NB4 (cell line): ENCODE measurements at regions not wholly inside any gene's neighbourhood (a gene's known extent, or its start where the extent isn't known, plus 50 kb on each side); places are given as distances from the start of the nearest gene placed in this dataset.

Experiments used
- DNase-seq: peaks from one replicate; pipeline ENCODE4 v3.0.0; 2010; ENCODE audit warnings: low read depth
- H3K4me3 ChIP-seq: one replicate; pipeline ENCODE4 v1.5.1; 2011; ENCODE audit warnings: mild to moderate bottlenecking, low read depth, low read length, moderate library complexity
- MYC ChIP-seq: IDR thresholded peaks from 2 replicates; pipeline ENCODE4 v1.6.1; 2011; ENCODE audit warnings: low read depth, low read length
- POLR2A ChIP-seq: IDR thresholded peaks from 2 replicates; pipeline ENCODE4 v1.6.1; 2011; ENCODE audit warnings: mild to moderate bottlenecking; ENCODE audit not compliant: insufficient read length; ENCODE audit errors: extremely low read depth
- TF ChIP-seq, protein P1 (sequence below): IDR thresholded peaks from 2 replicates; pipeline ENCODE4 v1.6.1; 2011; ENCODE audit warnings: low read depth, low read length
- TF ChIP-seq, protein P2 (sequence below): IDR thresholded peaks from one replicate; pipeline ENCODE4 v1.5.1; 2012; ENCODE audit warnings: low read depth, low read length

DNA sequence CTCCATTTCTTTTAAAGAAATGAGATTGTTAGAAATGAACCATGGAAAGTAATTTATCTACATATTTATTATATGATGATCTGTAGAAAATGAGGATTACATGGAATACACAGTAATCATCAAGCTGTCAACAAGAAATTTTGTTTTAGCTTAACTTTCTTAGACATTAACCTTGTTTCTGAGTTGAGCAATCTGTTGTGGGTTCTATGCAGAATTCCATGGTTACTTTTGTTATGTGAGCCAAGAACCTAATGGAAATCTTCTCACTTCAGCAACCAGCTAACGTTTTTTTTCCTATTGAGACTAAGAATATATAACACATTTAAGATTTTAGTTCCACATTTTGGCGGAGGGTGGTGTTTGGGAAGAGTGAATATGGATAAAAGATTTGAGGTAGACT, 136.1 kb upstream of the SLC4A4 start:
- TF ChIP-seq MYC = no peak
- no peak for TF ChIP-seq POLR2A
- TF ChIP-seq, protein P1, sequence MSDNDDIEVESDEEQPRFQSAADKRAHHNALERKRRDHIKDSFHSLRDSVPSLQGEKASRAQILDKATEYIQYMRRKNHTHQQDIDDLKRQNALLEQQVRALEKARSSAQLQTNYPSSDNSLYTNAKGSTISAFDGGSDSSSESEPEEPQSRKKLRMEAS = no peak
- TF ChIP-seq, protein P2, sequence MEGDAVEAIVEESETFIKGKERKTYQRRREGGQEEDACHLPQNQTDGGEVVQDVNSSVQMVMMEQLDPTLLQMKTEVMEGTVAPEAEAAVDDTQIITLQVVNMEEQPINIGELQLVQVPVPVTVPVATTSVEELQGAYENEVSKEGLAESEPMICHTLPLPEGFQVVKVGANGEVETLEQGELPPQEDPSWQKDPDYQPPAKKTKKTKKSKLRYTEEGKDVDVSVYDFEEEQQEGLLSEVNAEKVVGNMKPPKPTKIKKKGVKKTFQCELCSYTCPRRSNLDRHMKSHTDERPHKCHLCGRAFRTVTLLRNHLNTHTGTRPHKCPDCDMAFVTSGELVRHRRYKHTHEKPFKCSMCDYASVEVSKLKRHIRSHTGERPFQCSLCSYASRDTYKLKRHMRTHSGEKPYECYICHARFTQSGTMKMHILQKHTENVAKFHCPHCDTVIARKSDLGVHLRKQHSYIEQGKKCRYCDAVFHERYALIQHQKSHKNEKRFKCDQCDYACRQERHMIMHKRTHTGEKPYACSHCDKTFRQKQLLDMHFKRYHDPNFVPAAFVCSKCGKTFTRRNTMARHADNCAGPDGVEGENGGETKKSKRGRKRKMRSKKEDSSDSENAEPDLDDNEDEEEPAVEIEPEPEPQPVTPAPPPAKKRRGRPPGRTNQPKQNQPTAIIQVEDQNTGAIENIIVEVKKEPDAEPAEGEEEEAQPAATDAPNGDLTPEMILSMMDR = no peak
- H3K4me3 ChIP-seq = no peak overlapping the region
- DNase-seq = no peak

DNA sequence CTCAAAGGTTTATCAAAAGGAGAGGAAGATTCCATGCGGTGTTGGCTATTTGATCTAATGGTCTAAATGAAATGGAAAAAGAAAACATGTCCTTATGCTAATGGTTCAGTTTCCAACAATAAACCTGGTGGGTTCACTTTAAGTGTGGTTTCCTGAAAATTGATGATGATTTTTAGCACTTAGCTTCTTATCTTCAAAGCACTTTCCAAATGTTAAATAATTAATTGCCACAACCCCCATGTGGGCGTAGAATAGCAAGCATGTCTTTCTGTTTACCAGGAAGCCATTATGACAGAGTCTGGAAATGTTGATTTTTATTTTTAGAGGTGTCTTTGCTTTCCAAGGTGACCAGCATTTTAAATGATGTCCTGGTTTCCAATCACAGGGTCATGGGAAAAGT, 134.8 kb upstream of the SLC4A4 start:
- no peak for DNase-seq
- TF ChIP-seq, protein P2 = no peak
- no peak overlapping the region for H3K4me3 ChIP-seq

DNA sequence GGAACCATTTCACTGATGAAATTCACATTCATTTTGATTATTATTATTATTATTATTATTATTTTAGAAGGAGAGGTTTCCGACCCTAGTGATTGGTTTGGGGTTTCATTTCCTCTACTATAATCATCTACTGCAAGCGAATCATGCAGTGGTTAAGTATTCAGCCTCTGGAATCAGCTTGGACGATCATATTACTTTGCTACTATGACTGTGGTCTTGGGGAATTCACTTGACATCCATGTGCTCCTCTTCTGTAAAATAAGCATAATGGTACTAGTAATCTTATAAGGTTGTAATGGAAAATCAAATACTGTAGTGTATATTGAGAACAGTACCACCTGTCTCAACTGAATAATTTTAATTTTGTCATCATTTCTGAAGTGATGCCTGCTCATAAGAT, 132.1 kb upstream of the SLC4A4 start:
- H3K4me3 ChIP-seq = no peak overlapping the region
- TF ChIP-seq, protein P1 = no peak
- no peak for TF ChIP-seq MYC
- TF ChIP-seq, protein P2 = no peak
- TF ChIP-seq POLR2A = no peak
- no peak for DNase-seq

DNA sequence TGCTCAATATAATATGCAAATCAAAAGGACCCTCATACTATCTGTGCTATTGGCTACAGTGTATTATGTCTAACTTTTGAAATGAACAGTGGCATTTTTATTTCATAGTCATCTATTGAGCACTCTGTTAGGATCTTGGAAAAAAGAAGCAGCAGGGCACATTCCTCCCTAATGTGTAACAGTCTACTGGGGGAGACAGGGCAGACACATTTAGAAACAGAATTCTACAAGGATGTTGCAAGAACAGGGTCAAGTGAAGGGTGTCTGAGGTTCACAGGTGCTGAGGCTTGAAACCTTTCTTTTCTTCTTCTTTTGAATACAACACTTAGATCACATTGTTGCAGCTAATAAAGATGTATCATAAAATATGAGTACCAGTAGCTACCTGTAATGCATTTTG, 129.7 kb upstream of the SLC4A4 start:
- DNase-seq = no peak
- H3K4me3 ChIP-seq = no peak overlapping the region
- TF ChIP-seq, protein P2 = no peak
- TF ChIP-seq MYC (no peak), POLR2A (no peak)
- TF ChIP-seq, protein P1 = no peak

DNA sequence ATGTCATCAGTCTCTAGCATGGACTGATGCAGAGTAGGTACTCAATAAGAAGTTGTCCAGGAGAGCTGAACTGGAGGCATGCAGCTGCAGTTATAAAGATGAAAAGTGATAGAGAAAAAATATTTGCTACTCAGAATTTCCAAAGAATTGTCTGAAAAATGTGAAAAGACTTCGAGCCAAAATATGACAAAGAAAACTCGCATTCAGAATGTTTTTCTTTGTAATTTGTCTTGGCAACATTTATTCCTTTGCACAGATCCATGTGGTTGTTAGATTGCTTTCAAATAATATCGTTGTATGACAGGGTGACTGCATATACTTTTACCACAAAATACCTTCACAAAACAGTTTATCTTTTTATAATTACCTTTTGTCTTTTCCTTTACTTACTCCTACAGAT, 128.0 kb upstream of the SLC4A4 start:
- TF ChIP-seq, protein P2 = no peak
- TF ChIP-seq MYC = no peak
- TF ChIP-seq, protein P1 = no peak
- TF ChIP-seq POLR2A = no peak
- no peak for DNase-seq

DNA sequence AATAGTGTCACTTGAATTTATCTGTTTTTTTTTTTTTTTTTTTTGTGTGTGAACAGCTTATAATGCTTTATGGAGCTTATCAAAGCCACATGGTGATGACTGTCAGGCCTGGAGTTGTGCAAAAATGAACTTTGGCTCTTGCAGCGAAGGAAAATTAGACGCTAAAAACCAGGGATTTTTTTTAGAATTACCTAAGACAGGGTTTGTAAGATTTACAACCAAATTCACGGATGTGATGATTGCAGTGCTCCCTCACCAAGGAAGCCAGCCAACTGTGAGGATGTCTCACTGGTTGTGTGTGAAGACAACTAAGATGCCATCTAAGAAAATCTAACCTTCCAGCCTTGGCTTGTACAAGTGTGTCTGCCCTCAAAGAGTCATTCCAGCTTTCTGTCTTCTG, 127.1 kb upstream of the SLC4A4 start:
- TF ChIP-seq, protein P1 = no peak
- TF ChIP-seq POLR2A (no peak), MYC (no peak)
- TF ChIP-seq, protein P2 = no peak
- no peak for DNase-seq

More for the DNA sequence above, 128.0 kb upstream of the SLC4A4 start:
- no peak overlapping the region for H3K4me3 ChIP-seq

More for the DNA sequence above, 127.1 kb upstream of the SLC4A4 start:
- H3K4me3 ChIP-seq = no peak overlapping the region
